GM23338 (cell line): ENCODE measurements at regions not wholly inside any gene's neighbourhood (a gene's known extent, or its start where the extent isn't known, plus 50 kb on each side); places are given as distances from the start of the nearest gene placed in this dataset.

Experiments
- ATAC-seq: fragments of 200-7000 bp; cut with Tn5 transposase; 3 replicates; pipeline ENCODE4 v1.9.1; 2020
- DNase-seq: peaks from one replicate; pipeline ENCODE4 v3.0.0-alpha.2; 2015; ENCODE audit warnings: low spot score
- H2AFZ ChIP-seq: fragments of 200-600 bp; sonication (generic); 2 replicates; pipeline ENCODE4 v1.8.0; 2016; ENCODE audit warnings: antibody characterized with exemption, mild to moderate bottlenecking, moderate library complexity
- H3F3A ChIP-seq: fragments of 200-600 bp; sonication (generic); replicated peaks from 2 replicates; pipeline ENCODE4 v1.8.0; 2017; ENCODE audit warnings: antibody characterized with exemption, mixed run types, low read depth
- H3K27ac ChIP-seq: fragments of 200-600 bp; sonication (generic); 2 replicates; pipeline ENCODE4 v1.6.1; 2016; ENCODE audit warnings: low read depth
- H3K27me3 ChIP-seq: fragments of 200-600 bp; sonication (generic); 2 replicates; pipeline ENCODE4 v1.8.0; 2016; ENCODE audit warnings: mild to moderate bottlenecking, mixed run types, moderate library complexity; ENCODE audit not compliant: insufficient read depth
- H3K36me3 ChIP-seq: fragments of 200-600 bp; sonication (generic); 2 replicates; pipeline ENCODE4 v1.8.0; 2016; ENCODE audit warnings: mild to moderate bottlenecking; ENCODE audit not compliant: insufficient read depth
- H3K4me1 ChIP-seq: fragments of 200-600 bp; sonication (generic); 2 replicates; pipeline ENCODE4 v1.8.0; 2016; ENCODE audit warnings: mild to moderate bottlenecking, moderate library complexity; ENCODE audit not compliant: insufficient read depth
- H3K4me2 ChIP-seq: fragments of 200-600 bp; sonication (generic); 2 replicates; pipeline ENCODE4 v1.7.1; 2017; ENCODE audit warnings: mixed run types
- H3K4me3 ChIP-seq: fragments of 200-600 bp; sonication (generic); 2 replicates; pipeline ENCODE4 v1.6.1; 2016; ENCODE audit warnings: mixed run types
- H3K79me2 ChIP-seq: fragments of 200-600 bp; sonication (generic); replicated peaks from 2 replicates; pipeline ENCODE4 v1.8.0; 2017; ENCODE audit warnings: mild to moderate bottlenecking; ENCODE audit not compliant: insufficient read depth
- H3K9me2 ChIP-seq: fragments of 200-600 bp; sonication (generic); 2 replicates; pipeline ENCODE4 v1.8.0; 2017; ENCODE audit not compliant: insufficient read depth
- H4K20me1 ChIP-seq: fragments of 200-600 bp; sonication (generic); replicated peaks from 2 replicates; pipeline ENCODE4 v1.8.0; 2017; ENCODE audit warnings: mild to moderate bottlenecking; ENCODE audit not compliant: insufficient read depth
- H3K27ac Mint-ChIP-seq: 2 replicates; pipeline ENCODE4 v1.8.0; 2020; ENCODE audit warnings: inconsistent platforms, mild to moderate bottlenecking, moderate library complexity, mixed read lengths
- H3K27me3 Mint-ChIP-seq: 3 replicates; pipeline ENCODE4 v1.8.0; 2022; ENCODE audit warnings: low read depth, mild to moderate bottlenecking, moderate library complexity, mixed read lengths, inconsistent platforms; ENCODE audit not compliant: insufficient read depth, poor library complexity
- H3K36me3 Mint-ChIP-seq: 3 replicates; pipeline ENCODE4 v1.8.0; 2021; ENCODE audit warnings: low read depth, mild to moderate bottlenecking, inconsistent platforms, moderate library complexity, mixed read lengths
- H3K4me1 Mint-ChIP-seq: 3 replicates; pipeline ENCODE4 v1.8.0; 2020; ENCODE audit warnings: mild to moderate bottlenecking, inconsistent platforms, mixed read lengths
- H3K4me3 Mint-ChIP-seq: 3 replicates; pipeline ENCODE4 v1.8.0; 2021; ENCODE audit warnings: moderate library complexity, mild to moderate bottlenecking, inconsistent platforms, mixed read lengths
- H3K9me3 Mint-ChIP-seq: 3 replicates; pipeline ENCODE4 v1.8.0; 2020; ENCODE audit warnings: moderate library complexity, mild to moderate bottlenecking, inconsistent platforms, mixed read lengths
- CREB1 ChIP-seq: fragments of 250-450 bp; sonication (Bioruptor Pico); IDR thresholded peaks from 2 replicates; pipeline ENCODE4 v1.5.0; 2020; ENCODE audit warnings: low read depth, mild to moderate bottlenecking, moderate library complexity
- EZH2 ChIP-seq: fragments of 200-600 bp; sonication (generic); IDR thresholded peaks from one replicate; pipeline ENCODE4 v1.8.0; 2017; ENCODE audit warnings: antibody characterized with exemption, mild to moderate bottlenecking, low read depth; ENCODE audit not compliant: unreplicated experiment
- EZH2phosphoT487 ChIP-seq: fragments of 200-600 bp; sonication (generic); IDR thresholded peaks from one replicate; pipeline ENCODE4 v1.8.1; 2018; ENCODE audit warnings: antibody characterized with exemption; ENCODE audit not compliant: unreplicated experiment
- JUNB ChIP-seq: IDR thresholded peaks from one replicate; pipeline ENCODE4 v1.6.1; 2016; ENCODE audit warnings: antibody characterized with exemption; ENCODE audit not compliant: unreplicated experiment
- NANOG ChIP-seq: IDR thresholded peaks from 2 replicates; pipeline ENCODE4 v1.6.1; 2016; ENCODE audit warnings: antibody characterized with exemption, borderline replicate concordance
- STAT1 ChIP-seq: IDR thresholded peaks from one replicate; pipeline ENCODE4 v1.6.1; 2016; ENCODE audit warnings: antibody characterized with exemption; ENCODE audit not compliant: unreplicated experiment
- ZNF331 ChIP-seq: fragments of 250-450 bp; sonication (Bioruptor Pico); IDR thresholded peaks from 2 replicates; pipeline ENCODE4 v1.5.0; 2020; ENCODE audit warnings: low read depth, mild to moderate bottlenecking, moderate library complexity
- TF ChIP-seq, protein P1 (sequence below): fragments of 250-450 bp; sonication (Bioruptor Pico); IDR thresholded peaks from 2 replicates; pipeline ENCODE4 v1.5.0; 2020; ENCODE audit warnings: mild to moderate bottlenecking, moderate library complexity
- TF ChIP-seq, protein P2 (sequence below): IDR thresholded peaks from 2 replicates; pipeline ENCODE4 v1.6.1; 2016; ENCODE audit warnings: antibody characterized with exemption
- TF ChIP-seq, protein P3 (sequence below), 2 experiments: fragments of 200-600 bp in 1 of 2; sonication (generic) in 1 of 2; conservative IDR thresholded peaks; 2 replicates each; pipeline versions ENCODE4 v1.5.1 to v1.6.1; 2016 to 2017; ENCODE audit warnings: antibody characterized with exemption in 2 of 2, low read depth in 2 of 2, mild to moderate bottlenecking in 2 of 2, moderate library complexity in 1 of 2
- TF ChIP-seq, protein P4 (sequence below): IDR thresholded peaks from one replicate; pipeline ENCODE4 v1.6.1; 2018; ENCODE audit warnings: antibody characterized with exemption; ENCODE audit not compliant: unreplicated experiment

DNA sequence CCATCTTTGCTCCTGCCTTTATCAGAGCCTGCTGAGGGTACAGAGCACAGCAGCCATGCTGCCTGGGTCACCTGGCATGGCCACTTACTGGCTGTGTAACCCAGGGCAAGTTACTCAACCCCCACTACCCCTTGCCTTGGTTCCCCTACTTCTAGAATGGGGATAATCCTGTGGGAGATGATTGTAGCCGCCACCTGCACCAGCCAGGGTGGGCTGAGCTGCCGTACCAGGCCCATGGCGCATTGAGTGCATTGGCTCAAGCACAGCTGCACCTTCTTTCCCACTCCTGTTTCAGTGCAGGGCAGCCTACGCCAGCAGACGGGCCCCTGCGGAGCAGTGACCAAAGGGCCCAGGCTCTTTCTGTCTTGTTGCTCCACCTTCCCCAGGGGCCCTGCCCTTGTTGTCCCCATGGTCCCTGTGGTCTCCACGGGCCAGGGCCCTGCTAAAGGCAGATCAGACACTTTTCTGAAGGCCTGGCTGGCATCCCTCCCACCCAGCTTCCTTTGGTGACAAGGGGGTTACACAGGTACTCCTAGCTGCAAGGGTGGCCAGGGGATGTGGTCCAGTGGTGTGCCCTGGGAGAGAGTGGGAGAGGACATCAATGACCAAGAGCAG is 159.4 kb upstream of the MLN start (continued):
- TF ChIP-seq NANOG, result no peak
- no peak for TF ChIP-seq EZH2phosphoT487

DNA sequence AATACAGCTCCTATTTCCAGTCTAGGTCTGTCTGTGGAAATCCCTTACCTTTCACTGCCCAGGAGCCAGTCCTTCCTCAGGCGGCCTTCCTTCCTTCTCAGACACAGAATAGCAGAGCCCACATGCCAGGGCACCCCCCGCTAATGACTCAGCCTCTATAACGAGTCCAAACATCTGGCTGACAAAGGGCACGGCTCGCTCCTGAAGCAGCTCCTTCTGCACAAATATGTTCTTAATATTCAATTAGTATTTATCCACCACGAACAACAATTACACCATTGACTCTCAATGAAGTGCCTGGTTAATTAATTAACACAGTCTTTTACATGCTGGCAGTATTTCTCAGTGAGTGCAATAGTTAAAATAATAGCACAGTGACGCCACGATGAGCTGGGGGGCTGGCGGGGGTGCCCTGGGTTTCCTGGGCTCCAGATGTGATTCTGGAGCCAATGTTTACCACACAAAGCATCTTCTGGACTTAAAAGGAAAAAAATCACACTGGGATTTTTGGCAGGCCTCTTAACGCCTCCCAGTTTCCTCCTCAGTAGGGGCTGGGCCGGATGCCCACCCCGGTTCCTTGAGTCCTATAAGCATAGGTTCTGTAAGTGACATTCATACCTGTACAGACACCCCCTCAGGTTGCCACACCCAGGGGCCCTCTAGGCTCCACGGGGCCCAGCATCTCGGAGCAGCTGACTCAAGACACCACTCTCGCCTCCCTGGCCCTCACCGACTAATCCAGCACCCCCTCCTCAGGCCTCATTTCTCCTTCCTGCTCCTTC is 158.6 kb upstream of the MLN start:
- H3K4me1 Mint-ChIP-seq, result peaks cover 14% of the 10 kb centered on the region
- H3K9me3 Mint-ChIP-seq, result peaks cover 4% of the 10 kb centered on the region; the same call in 1 of the 3 replicates
- DNase-seq, result no peak
- Histone ChIP-seq H3K4me2 (no peak overlapping the region), H3K79me2 (no peaks in the 10 kb centered on the region), H3K27ac (no peak overlapping the region), H3K36me3 (no peaks in the 10 kb centered on the region), H3K4me1 (peaks cover 11% of the 10 kb centered on the region), H3K9me2 (no peaks in the 10 kb centered on the region), H4K20me1 (no peaks in the 10 kb centered on the region), H3K4me3 (no peak overlapping the region), H2AFZ (no peak overlapping the region), H3K27me3 (no peaks in the 10 kb centered on the region), H3F3A (no peaks in the 10 kb centered on the region)
- H3K36me3 Mint-ChIP-seq, result no peaks in the 10 kb centered on the region
- no peak overlapping the region for H3K27ac Mint-ChIP-seq
- H3K27me3 Mint-ChIP-seq, result peaks cover 12% of the 10 kb centered on the region
- no peak for ATAC-seq
- no peak overlapping the region for H3K4me3 Mint-ChIP-seq
- TF ChIP-seq NANOG (no peak), ZNF331 (no peak), EZH2 (no peak), STAT1 (no peak), JUNB (no peak), CREB1 (no peak)
- TF ChIP-seq, protein P1, sequence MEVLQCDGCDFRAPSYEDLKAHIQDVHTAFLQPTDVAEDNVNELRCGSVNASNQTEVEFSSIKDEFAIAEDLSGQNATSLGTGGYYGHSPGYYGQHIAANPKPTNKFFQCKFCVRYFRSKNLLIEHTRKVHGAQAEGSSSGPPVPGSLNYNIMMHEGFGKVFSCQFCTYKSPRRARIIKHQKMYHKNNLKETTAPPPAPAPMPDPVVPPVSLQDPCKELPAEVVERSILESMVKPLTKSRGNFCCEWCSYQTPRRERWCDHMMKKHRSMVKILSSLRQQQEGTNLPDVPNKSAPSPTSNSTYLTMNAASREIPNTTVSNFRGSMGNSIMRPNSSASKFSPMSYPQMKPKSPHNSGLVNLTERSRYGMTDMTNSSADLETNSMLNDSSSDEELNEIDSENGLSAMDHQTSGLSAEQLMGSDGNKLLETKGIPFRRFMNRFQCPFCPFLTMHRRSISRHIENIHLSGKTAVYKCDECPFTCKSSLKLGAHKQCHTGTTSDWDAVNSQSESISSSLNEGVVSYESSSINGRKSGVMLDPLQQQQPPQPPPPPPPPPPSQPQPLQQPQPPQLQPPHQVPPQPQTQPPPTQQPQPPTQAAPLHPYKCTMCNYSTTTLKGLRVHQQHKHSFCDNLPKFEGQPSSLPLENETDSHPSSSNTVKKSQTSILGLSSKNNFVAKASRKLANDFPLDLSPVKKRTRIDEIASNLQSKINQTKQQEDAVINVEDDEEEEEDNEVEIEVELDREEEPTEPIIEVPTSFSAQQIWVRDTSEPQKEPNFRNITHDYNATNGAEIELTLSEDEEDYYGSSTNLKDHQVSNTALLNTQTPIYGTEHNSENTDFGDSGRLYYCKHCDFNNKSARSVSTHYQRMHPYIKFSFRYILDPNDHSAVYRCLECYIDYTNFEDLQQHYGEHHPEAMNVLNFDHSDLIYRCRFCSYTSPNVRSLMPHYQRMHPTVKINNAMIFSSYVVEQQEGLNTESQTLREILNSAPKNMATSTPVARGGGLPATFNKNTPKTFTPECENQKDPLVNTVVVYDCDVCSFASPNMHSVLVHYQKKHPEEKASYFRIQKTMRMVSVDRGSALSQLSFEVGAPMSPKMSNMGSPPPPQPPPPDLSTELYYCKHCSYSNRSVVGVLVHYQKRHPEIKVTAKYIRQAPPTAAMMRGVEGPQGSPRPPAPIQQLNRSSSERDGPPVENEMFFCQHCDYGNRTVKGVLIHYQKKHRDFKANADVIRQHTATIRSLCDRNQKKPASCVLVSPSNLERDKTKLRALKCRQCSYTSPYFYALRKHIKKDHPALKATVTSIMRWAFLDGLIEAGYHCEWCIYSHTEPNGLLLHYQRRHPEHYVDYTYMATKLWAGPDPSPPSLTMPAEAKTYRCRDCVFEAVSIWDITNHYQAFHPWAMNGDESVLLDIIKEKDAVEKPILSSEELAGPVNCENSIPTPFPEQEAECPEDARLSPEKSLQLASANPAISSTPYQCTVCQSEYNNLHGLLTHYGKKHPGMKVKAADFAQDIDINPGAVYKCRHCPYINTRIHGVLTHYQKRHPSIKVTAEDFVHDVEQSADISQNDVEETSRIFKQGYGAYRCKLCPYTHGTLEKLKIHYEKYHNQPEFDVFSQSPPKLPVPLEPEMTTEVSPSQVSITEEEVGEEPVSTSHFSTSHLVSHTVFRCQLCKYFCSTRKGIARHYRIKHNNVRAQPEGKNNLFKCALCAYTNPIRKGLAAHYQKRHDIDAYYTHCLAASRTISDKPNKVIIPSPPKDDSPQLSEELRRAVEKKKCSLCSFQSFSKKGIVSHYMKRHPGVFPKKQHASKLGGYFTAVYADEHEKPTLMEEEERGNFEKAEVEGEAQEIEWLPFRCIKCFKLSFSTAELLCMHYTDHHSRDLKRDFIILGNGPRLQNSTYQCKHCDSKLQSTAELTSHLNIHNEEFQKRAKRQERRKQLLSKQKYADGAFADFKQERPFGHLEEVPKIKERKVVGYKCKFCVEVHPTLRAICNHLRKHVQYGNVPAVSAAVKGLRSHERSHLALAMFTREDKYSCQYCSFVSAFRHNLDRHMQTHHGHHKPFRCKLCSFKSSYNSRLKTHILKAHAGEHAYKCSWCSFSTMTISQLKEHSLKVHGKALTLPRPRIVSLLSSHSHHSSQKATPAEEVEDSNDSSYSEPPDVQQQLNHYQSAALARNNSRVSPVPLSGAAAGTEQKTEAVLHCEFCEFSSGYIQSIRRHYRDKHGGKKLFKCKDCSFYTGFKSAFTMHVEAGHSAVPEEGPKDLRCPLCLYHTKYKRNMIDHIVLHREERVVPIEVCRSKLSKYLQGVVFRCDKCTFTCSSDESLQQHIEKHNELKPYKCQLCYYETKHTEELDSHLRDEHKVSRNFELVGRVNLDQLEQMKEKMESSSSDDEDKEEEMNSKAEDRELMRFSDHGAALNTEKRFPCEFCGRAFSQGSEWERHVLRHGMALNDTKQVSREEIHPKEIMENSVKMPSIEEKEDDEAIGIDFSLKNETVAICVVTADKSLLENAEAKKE, result no peak
- TF ChIP-seq, protein P2, sequence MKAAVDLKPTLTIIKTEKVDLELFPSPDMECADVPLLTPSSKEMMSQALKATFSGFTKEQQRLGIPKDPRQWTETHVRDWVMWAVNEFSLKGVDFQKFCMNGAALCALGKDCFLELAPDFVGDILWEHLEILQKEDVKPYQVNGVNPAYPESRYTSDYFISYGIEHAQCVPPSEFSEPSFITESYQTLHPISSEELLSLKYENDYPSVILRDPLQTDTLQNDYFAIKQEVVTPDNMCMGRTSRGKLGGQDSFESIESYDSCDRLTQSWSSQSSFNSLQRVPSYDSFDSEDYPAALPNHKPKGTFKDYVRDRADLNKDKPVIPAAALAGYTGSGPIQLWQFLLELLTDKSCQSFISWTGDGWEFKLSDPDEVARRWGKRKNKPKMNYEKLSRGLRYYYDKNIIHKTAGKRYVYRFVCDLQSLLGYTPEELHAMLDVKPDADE, result no peak
- TF ChIP-seq, protein P3, sequence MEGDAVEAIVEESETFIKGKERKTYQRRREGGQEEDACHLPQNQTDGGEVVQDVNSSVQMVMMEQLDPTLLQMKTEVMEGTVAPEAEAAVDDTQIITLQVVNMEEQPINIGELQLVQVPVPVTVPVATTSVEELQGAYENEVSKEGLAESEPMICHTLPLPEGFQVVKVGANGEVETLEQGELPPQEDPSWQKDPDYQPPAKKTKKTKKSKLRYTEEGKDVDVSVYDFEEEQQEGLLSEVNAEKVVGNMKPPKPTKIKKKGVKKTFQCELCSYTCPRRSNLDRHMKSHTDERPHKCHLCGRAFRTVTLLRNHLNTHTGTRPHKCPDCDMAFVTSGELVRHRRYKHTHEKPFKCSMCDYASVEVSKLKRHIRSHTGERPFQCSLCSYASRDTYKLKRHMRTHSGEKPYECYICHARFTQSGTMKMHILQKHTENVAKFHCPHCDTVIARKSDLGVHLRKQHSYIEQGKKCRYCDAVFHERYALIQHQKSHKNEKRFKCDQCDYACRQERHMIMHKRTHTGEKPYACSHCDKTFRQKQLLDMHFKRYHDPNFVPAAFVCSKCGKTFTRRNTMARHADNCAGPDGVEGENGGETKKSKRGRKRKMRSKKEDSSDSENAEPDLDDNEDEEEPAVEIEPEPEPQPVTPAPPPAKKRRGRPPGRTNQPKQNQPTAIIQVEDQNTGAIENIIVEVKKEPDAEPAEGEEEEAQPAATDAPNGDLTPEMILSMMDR (conservative IDR thresholded peaks at IDR 0.05; ENCODE audit: low read depth in 2 of 2), result no peak
- TF ChIP-seq, protein P4, sequence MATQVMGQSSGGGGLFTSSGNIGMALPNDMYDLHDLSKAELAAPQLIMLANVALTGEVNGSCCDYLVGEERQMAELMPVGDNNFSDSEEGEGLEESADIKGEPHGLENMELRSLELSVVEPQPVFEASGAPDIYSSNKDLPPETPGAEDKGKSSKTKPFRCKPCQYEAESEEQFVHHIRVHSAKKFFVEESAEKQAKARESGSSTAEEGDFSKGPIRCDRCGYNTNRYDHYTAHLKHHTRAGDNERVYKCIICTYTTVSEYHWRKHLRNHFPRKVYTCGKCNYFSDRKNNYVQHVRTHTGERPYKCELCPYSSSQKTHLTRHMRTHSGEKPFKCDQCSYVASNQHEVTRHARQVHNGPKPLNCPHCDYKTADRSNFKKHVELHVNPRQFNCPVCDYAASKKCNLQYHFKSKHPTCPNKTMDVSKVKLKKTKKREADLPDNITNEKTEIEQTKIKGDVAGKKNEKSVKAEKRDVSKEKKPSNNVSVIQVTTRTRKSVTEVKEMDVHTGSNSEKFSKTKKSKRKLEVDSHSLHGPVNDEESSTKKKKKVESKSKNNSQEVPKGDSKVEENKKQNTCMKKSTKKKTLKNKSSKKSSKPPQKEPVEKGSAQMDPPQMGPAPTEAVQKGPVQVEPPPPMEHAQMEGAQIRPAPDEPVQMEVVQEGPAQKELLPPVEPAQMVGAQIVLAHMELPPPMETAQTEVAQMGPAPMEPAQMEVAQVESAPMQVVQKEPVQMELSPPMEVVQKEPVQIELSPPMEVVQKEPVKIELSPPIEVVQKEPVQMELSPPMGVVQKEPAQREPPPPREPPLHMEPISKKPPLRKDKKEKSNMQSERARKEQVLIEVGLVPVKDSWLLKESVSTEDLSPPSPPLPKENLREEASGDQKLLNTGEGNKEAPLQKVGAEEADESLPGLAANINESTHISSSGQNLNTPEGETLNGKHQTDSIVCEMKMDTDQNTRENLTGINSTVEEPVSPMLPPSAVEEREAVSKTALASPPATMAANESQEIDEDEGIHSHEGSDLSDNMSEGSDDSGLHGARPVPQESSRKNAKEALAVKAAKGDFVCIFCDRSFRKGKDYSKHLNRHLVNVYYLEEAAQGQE, result no peak
